Right lobe of liver (tissue), 4 donors: ENCODE measurements at regions not wholly inside any gene's neighbourhood (a gene's known extent, or its start where the extent isn't known, plus 50 kb on each side); places are given as distances from the start of the nearest gene placed in this dataset.

Source experiments
- CTCF ChIP-seq, 4 donors: fragments of 200-600 bp in 3 of 4; fragments of 450-650 bp in 1 of 4; IDR thresholded peaks; one replicate each; pipeline versions ENCODE4 v1.5.1 to v1.8.0; 2016 to 2022; ENCODE audit warnings: antibody characterized with exemption in 4 of 4, mild to moderate bottlenecking in 2 of 4
- POLR2A ChIP-seq: fragments of 450-650 bp; IDR thresholded peaks from one replicate; pipeline ENCODE4 v1.6.1; 2017; ENCODE audit warnings: antibody characterized with exemption, mild to moderate bottlenecking
- donor health status: DM: no; HTN: no; CAD: no.
- donor health status: DM: no; HTN: no; CAD: no.
- donor health status: DM: no; HTN: yes; CAD: no.

- TF ChIP-seq CTCF (IDR thresholded peaks at IDR 0.05) (no peak), POLR2A (no peak)
These were observed 296.5 kb downstream of the DEPDC1B start for GRCh38 chr5:60403343-60404006.
